PC-3 (cell line): ENCODE measurements at regions not wholly inside any gene's neighbourhood (a gene's known extent, or its start where the extent isn't known, plus 50 kb on each side); places are given as distances from the start of the nearest gene placed in this dataset.

Source experiments
- ATAC-seq: fragments of 200-7000 bp; cut with Tn5 transposase; 2 replicates; pipeline ENCODE4 v1.9.1; 2020; ENCODE audit warnings: mild to moderate bottlenecking, moderate library complexity
- BruUV-seq: library from RNA; stranded (reverse); fragments of 400-500 nt; replicated peaks from 2 replicates; lab custom pipeline; 2021; lab: Mats Ljungman, UMichigan
- CTCF ChIA-PET: fragments of 300-600 bp; sonication (Branson Sonifier 250); formaldehyde crosslinking; loops from one replicate; lab custom pipeline; 2022; ENCODE audit warnings: antibody characterized with exemption; lab: Charles Lee
- POLR2A ChIA-PET: fragments of 300-600 bp; sonication (Branson Sonifier 250); formaldehyde crosslinking; loops from one replicate; lab custom pipeline; 2022; ENCODE audit warnings: antibody characterized with exemption; ENCODE audit not compliant: unreplicated experiment; lab: Charles Lee
- DNase-seq: peaks from one replicate; pipeline ENCODE4 v3.0.0-alpha.2; 2015
- H2AFZ ChIP-seq: fragments of 300-600 bp; sonication (generic); 2 replicates; pipeline ENCODE4 v1.6.0; 2016; ENCODE audit warnings: antibody characterized with exemption, low read length
- H3F3A ChIP-seq: fragments of 300-600 bp; sonication (generic); one replicate; pipeline ENCODE4 v1.6.0; 2017; ENCODE audit warnings: antibody characterized with exemption, low read length, control low read depth, mild to moderate bottlenecking; ENCODE audit not compliant: unreplicated experiment
- H3K27ac ChIP-seq: fragments of 300-600 bp; sonication (generic); 2 replicates; pipeline ENCODE4 v1.5.1; 2016; ENCODE audit warnings: mild to moderate bottlenecking, low read length
- H3K27me3 ChIP-seq: fragments of 300-600 bp; sonication (generic); 2 replicates; pipeline ENCODE4 v1.6.1; 2016; ENCODE audit warnings: low read length, mixed read lengths
- H3K36me3 ChIP-seq: fragments of 300-600 bp; sonication (generic); 2 replicates; pipeline ENCODE4 v1.6.1; 2016; ENCODE audit warnings: low read depth, mixed run types, low read length, mixed read lengths
- H3K4me1 ChIP-seq: fragments of 300-600 bp; sonication (generic); 2 replicates; pipeline ENCODE4 v1.5.1; 2016; ENCODE audit warnings: low read length; ENCODE audit not compliant: insufficient read depth
- H3K4me2 ChIP-seq: fragments of 300-600 bp; sonication (generic); 2 replicates; pipeline ENCODE4 v1.6.0; 2016; ENCODE audit warnings: low read length
- H3K4me3 ChIP-seq: fragments of 300-600 bp; sonication (generic); 2 replicates; pipeline ENCODE4 v1.5.1; 2016; ENCODE audit warnings: mild to moderate bottlenecking, low read length, mixed read lengths
- H3K79me2 ChIP-seq: fragments of 300-600 bp; sonication (generic); 2 replicates; pipeline ENCODE4 v1.6.1; 2017; ENCODE audit warnings: low read length, mixed read lengths
- H3K9ac ChIP-seq: fragments of 300-600 bp; sonication (generic); 2 replicates; pipeline ENCODE4 v1.6.0; 2016; ENCODE audit warnings: mild to moderate bottlenecking, low read length
- H3K9me2 ChIP-seq: fragments of 300-600 bp; sonication (generic); replicated peaks from 2 replicates; pipeline ENCODE4 v1.6.1; 2016; ENCODE audit warnings: mixed run types, low read length, mixed read lengths
- H3K9me3 ChIP-seq: fragments of 300-600 bp; sonication (generic); 2 replicates; pipeline ENCODE4 v1.6.1; 2016; ENCODE audit warnings: low read length, mixed read lengths
- H4K20me1 ChIP-seq: fragments of 300-600 bp; sonication (generic); 2 replicates; pipeline ENCODE4 v1.6.1; 2016; ENCODE audit warnings: low read length, mixed read lengths
- CTCF ChIP-seq: fragments of 300-600 bp; sonication (generic); conservative IDR thresholded peaks from 2 replicates; pipeline ENCODE4 v1.5.1; 2017; ENCODE audit warnings: antibody characterized with exemption, low read depth, mild to moderate bottlenecking, low read length
- EZH2 ChIP-seq: fragments of 300-600 bp; sonication (generic); IDR thresholded peaks from one replicate; pipeline ENCODE4 v1.6.1; 2017; ENCODE audit warnings: antibody characterized with exemption, mild to moderate bottlenecking, low read length; ENCODE audit not compliant: unreplicated experiment
- EZH2phosphoT487 ChIP-seq: fragments of 300-600 bp; sonication (generic); IDR thresholded peaks from 2 replicates; pipeline ENCODE4 v1.6.1; 2018; ENCODE audit warnings: mild to moderate bottlenecking, antibody characterized with exemption, low read length, borderline replicate concordance
- intact Hi-C: fragments of 100-400 bp; cut with micrococcal nuclease; formaldehyde crosslinking; loops from 2 replicates; pipeline ENCODE4 v1.9.0; 2023

GRCh38 chr10:9012312-9012711 is 957.8 kb downstream of the GATA3 start:
- Histone ChIP-seq H3K9ac (no peak overlapping the region), H3K36me3 (no peaks in the 10 kb centered on the region), H2AFZ (no peak overlapping the region), H3K9me3 (no peaks in the 10 kb centered on the region), H3F3A (no peaks in the 10 kb centered on the region), H3K4me2 (no peak overlapping the region), H3K27ac (no peak overlapping the region), H3K79me2 (no peaks in the 10 kb centered on the region), H3K27me3 (peaks cover 58% of the 10 kb centered on the region), H3K4me3 (no peak overlapping the region), H3K9me2 (no peaks in the 10 kb centered on the region), H4K20me1 (no peaks in the 10 kb centered on the region), H3K4me1 (no peaks in the 10 kb centered on the region)
- DNase-seq: no peak
- intact Hi-C loops: no loop called here
- ChIA-PET POLR2A (no interaction called here), CTCF (no interaction called here)
- BruUV-seq: no TSS peak
- ATAC-seq: no peak
- TF ChIP-seq CTCF (no peak), EZH2phosphoT487 (no peak), EZH2 (no peak)

DNA sequence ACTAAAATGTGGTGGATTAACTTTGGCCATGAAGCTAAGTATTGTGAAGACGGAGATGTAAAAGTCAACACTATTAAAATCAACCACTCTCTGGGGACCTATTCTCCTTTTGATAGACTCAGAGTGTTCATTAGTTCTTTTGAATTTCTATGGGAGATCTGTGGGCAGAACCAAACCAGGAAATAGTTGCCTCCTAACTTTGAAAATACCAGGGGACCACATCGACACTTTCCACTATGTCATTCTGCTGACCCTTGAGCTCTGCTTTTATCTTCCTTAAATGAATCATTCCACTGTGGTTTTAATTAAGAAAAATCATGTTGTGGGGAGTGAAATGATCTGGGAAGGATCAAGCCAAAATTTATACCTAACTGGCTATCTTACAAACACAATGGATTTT is 960.5 kb downstream of the GATA3 start:
- H3K9me3 ChIP-seq: no peaks in the 10 kb centered on the region
- H3K9ac ChIP-seq: no peak overlapping the region
- no peaks in the 10 kb centered on the region for H3K36me3 ChIP-seq
- no peak overlapping the region for H3K4me3 ChIP-seq
- TF ChIP-seq CTCF: no peak
- no peak for TF ChIP-seq EZH2
- TF ChIP-seq EZH2phosphoT487: no peak
- H3K27me3 ChIP-seq: peaks cover 68% of the 10 kb centered on the region
- intact Hi-C loops: no loop called here
- H3K9me2 ChIP-seq: no peaks in the 10 kb centered on the region
- no peak for DNase-seq
- H4K20me1 ChIP-seq: no peaks in the 10 kb centered on the region
- H3K79me2 ChIP-seq: no peaks in the 10 kb centered on the region
- no peaks in the 10 kb centered on the region for H3K4me1 ChIP-seq
- POLR2A ChIA-PET: no interaction called here
- H3F3A ChIP-seq: no peaks in the 10 kb centered on the region
- H3K27ac ChIP-seq: no peak overlapping the region
- BruUV-seq: no TSS peak
- CTCF ChIA-PET: no interaction called here
- H3K4me2 ChIP-seq: no peak overlapping the region
- no peak overlapping the region for H2AFZ ChIP-seq
- no peak for ATAC-seq

GRCh38 chr10:9015447-9015846 is 961.0 kb downstream of the GATA3 start:
- Histone ChIP-seq H3K36me3 (no peaks in the 10 kb centered on the region), H3K4me3 (no peak overlapping the region), H3K4me2 (no peak overlapping the region), H4K20me1 (no peaks in the 10 kb centered on the region), H3F3A (no peaks in the 10 kb centered on the region), H3K79me2 (no peaks in the 10 kb centered on the region), H3K27ac (no peak overlapping the region), H3K9ac (no peak overlapping the region), H3K9me3 (no peaks in the 10 kb centered on the region), H2AFZ (no peak overlapping the region), H3K9me2 (no peaks in the 10 kb centered on the region), H3K27me3 (peaks cover 67% of the 10 kb centered on the region), H3K4me1 (no peaks in the 10 kb centered on the region)
- ChIA-PET CTCF (no interaction called here), POLR2A (no interaction called here)
- DNase-seq: no peak
- no peak for ATAC-seq
- TF ChIP-seq CTCF: no peak
- TF ChIP-seq EZH2phosphoT487: no peak
- TF ChIP-seq EZH2: no peak
- intact Hi-C loops: no loop called here
- no TSS peak for BruUV-seq
